Activated CD8-positive, alpha-beta memory T cell treated with anti-CD3 and anti-CD28 coated beads for 24 hours (primary cell): ENCODE measurements at regions not wholly inside any gene's neighbourhood (a gene's known extent, or its start where the extent isn't known, plus 50 kb on each side); places are given as distances from the start of the nearest gene placed in this dataset.

Experiments used
- DNase-seq: peaks from one replicate; pipeline ENCODE4 v3.0.0-alpha.2; 2020

GRCh38 chr1:4965346-4966075, 311.1 kb downstream of the AJAP1 start:
- no peak for DNase-seq

DNA sequence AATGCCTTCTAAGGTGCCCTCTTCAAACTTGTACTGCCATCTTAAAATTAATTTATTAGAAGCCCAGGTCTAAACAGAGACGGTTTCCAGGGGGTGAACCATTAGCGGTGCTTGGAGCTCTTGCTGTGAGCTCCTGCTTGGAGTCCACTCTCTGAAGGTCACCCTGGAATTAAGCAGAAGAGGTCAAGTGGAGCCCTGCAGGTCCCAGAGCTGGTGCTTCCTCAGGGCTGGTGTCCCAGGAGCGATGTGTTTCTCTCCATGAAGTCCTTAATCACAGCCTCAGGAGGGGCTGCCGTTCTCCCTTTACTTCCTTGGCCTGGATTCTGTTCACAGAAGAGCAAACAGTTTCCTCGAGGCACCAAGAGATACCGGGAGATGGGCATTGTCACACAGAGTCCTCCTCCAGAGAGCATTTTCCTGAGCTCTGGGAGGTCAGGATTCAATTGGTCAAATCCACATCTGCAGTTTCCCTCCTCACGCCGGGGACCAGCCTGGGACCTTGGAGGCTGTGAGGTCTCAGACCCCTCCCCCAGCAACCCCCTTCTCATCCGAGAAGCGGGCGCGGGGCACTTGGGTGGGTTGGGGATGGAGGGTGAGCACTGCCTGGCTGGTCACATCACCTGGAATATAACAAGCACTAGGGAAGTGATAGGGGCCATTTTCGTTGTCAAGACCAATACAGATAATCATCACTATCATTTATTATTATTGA, 310.4 kb downstream of the AJAP1 start:
- DNase-seq, result no peak

DNA sequence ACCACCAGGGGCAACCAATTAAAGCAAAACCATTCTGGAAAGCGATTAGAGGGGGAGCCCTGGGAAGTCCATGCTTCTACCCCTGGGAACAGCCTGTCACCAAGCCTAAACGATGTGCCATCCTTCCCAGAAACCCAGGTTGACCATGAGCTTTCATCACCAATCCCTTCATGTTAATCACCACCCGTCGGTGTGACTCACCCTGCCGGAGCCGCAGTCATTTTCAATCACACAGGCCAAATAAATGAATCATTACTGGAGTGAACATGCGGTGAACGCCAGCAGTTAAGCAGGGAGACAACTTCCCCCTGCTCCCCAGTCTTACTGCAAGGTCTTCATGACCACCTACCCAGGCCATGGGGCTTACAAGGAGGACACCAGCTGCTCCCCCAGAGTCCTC, 308.8 kb downstream of the AJAP1 start:
- DNase-seq, result no peak

DNA sequence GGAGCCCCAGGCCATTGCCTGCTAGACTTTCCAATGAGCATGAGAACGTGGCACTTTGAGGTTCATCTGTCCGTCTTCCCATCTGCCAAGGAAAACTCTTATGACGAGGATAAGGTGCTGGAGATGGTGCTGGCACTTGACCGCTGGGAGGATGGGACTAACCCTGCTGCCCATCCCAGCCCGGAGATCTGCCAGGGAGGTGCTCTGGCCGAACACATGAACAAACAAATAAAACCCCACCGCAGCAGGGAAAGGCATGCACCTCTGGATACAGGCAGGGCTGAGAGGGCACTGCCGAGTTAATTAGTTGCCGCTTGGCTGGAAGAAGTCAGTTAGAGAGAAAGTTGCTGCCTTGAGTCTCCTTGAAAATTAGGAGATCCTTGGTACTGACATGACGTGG, 308.4 kb downstream of the AJAP1 start:
- no peak for DNase-seq

DNA sequence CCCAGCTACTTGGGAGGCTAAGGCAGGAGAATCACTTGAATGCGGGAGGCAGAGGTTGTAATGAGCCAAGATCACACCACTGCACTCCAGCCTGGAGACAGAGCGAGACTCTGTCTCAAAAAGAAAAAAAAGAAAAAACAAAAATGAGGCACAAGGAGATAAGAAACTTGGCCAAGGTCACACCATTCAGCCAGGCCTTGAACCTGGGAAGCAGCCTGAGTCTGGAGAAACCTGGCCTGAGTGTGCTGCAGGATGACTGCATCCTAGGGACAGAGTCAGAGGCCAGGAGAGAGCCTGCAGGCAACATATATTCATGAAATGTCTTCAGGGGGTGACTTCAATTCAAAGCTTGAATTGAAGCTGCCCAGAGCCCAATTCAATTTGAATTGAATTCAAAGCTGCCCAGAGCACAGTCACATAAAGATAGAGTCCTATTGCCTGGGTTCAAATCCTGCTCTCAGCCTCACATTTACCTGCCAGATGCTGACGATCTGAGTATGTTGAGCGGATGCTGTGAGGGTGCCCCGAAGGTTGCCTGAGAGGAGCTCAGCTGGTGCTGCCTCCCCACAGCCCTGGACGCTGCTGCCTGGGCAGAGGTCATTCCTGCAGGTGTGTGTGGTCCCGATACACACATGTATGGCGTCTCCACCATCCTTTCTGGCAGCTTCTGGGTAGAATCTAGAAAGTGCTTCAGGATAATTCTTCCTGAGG, 307.7 kb downstream of the AJAP1 start:
- DNase-seq, result no peak

DNA sequence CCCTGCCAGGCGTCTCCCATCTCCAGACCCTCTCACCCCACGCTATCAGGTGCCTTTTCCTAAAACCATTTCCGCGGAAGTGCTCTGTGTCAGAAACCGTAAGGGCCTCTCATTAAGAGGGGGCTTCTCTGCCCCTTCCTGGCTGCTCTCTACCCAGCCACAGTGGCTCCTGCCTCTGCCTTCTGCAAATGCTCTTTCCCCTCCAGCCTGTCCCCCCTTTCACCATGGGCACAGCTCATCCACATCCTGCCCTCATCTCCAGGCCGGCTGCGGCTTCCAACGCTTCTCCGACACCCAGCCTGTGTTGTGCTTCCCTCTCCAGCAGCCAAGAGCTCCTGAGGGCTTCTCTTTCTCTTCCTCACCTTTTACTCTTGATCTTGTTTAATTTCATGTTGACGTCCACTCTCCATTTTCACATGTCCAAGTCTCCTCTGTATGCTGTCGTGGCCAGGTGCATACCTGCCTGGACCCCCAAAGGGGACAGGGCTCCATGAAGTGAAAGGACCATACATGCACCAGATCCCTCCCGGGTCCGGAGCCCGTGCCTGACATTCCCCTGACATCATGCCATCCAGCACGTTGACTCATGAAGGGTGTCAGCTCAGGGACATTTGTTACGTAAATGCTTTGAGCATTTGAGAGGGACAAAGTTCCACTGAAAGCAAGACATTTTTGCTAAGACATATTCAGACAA, 306.5 kb downstream of the AJAP1 start:
- DNase-seq, result no peak

- no peak for DNase-seq
Observed at GRCh38 chr1:4960336-4960735, 305.9 kb downstream of the AJAP1 start.

- DNase-seq, result no peak
Observed at GRCh38 chr1:4959216-4959615, 304.8 kb downstream of the AJAP1 start.

DNA sequence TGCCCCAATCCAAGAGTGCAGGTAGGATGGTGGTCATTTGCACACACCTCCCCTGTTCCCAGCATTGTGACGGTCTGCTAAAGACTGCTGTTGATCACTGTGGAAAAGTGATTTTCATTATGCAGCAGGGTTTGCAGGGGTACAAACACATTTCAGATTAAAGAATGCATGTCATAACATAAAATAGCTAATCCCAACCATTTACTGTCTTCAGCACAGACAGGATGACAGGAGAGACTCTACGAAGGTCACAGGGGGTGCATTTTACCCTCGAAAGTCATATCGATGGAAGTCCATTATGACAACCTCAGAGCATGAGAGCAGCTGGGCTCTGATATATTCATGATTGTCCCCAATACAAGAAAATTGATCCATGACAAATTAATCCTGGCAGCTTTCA, 302.6 kb downstream of the AJAP1 start:
- no peak for DNase-seq

- DNase-seq, result no peak
Observed at GRCh38 chr1:4954392-4954791, 300.0 kb downstream of the AJAP1 start.

DNA sequence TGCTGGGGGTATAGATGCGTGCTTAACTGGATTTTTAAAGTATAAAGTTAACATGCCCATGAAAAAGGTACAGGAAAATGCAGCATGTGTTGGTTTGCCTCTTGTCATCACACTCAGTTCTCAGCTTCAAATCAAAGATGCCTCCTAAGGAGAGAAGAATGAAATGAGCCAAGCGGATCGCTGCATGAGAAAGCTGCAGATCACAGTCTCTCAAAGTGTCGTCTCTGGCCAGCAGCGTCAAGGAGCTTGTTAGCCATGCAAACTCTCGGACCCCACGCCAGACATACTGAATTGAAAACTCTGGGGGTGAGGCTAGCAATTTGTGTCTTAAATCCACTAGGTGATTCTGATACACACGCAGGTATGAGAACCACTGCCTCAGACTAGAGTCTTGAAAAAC, 297.2 kb downstream of the AJAP1 start:
- no peak for DNase-seq

DNA sequence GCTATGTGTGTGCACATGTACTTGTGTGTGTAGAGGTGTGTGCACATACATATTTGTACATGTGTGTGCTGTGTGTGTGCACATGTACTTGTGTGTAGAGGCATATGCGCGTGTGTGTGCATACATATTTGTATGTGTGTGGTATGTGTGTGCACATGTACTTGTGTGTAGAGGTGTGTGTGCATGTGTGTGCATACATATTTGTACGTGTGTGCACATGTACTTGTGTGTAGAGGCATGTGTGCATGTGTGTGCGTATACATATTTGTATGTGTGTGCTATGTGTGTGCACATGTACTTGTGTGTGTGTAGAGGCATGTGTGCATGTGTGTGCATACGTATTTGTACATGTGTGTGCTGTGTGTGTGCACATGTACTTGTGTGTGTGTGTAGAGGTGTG, 291.9 kb downstream of the AJAP1 start:
- no peak for DNase-seq

DNA sequence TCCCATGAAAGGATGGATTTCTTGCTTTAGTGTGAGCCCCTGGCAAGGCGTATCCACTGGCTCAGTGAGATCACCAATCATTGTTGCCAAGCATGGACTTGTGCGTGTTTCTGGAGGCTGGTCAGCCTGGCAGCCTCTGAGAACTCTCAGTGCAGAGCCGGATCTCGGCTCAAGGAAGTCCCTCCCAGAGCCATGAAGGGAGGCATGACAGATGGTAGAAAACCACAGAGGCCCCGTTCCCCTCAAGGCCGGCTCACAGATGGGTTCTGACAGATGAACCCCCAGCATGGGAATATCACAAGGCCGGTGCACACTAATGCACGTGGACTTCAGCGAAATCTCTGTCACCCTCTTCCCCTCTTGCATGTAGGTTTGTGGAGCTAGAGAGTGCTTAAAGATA, 290.5 kb downstream of the AJAP1 start:
- no peak for DNase-seq

GRCh38 chr1:4944072-4944471, 289.7 kb downstream of the AJAP1 start:
- DNase-seq, result no peak

DNA sequence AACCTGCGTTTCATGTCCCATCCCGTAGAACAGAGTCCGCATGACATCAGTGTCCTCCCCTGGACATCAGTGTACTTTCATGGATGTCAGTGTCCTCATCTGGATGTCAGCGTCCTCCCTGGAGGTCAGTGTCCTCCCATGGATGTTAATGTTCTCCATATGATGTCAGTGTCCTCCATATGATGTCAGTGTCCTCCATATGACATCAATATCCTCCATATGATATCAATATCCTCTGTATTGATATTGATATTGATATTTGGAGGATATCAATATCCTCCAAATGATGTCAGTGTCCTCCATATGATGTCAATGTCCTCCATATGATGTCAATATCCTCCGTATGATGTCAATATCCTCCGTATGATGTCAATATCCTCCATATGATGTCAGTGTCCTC, 284.9 kb downstream of the AJAP1 start:
- no peak for DNase-seq

- no peak for DNase-seq
Observed at GRCh38 chr1:4937876-4938534, 283.6 kb downstream of the AJAP1 start.

- no peak for DNase-seq
Observed at GRCh38 chr1:4935807-4936206, 281.4 kb downstream of the AJAP1 start.

GRCh38 chr1:4933232-4933631, 278.8 kb downstream of the AJAP1 start:
- DNase-seq, result no peak

- no peak for DNase-seq
Observed at GRCh38 chr1:4932311-4933030, 278.1 kb downstream of the AJAP1 start.

DNA sequence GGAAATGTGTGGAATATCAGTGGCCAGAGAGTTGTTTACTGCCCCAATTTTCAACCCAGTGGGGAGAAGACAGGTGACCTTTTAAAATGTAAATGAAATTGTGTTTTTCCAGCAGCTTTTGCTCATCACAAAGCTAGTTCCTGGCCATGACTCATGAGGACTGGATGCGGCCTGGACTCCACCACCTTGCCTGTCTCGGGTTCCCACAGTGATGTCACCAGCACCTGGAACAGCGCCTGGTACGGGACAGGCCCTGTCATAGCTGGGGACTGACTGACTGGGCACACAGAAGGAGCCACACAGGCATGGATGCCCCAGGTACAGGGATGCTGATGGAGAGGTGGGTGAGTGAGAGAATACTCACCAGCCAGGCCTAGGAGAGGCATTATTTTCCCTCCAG, 277.1 kb downstream of the AJAP1 start:
- DNase-seq, result no peak

- no peak for DNase-seq
Observed at GRCh38 chr1:4928186-4928585, 273.8 kb downstream of the AJAP1 start.

DNA sequence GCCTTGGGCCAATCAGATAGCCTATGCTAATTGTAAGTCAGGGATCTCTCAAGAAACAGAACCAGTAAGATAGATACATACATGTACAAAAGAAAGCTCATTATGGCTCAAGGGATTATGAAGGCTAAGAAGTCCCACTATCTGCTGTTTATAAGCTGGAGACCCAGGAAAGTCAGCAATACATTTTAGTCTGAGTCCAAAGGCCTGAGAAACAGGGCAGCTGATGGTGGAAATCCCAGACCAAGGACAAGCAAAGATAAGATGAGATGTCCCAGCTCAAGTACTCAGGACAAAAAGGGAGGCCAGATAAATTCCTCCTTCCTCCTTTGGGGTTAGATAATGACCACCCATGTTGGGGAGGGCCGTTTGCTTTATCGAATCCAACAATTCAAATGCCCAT, 269.9 kb downstream of the AJAP1 start:
- DNase-seq, result no peak
